HS-5 (cell line): ENCODE measurements at regions not wholly inside any gene's neighbourhood (a gene's known extent, or its start where the extent isn't known, plus 50 kb on each side); places are given as distances from the start of the nearest gene placed in this dataset.
"Not testable (repeated sequence)": the region's sequence is repeated elsewhere in the genome, so short reads cannot be mapped to it uniquely, and the experiment has no call there.

Experiments used
- DNase-seq: peaks from one replicate; pipeline ENCODE4 v3.0.0-alpha.2; 2012; ENCODE audit warnings: low read depth

DNA sequence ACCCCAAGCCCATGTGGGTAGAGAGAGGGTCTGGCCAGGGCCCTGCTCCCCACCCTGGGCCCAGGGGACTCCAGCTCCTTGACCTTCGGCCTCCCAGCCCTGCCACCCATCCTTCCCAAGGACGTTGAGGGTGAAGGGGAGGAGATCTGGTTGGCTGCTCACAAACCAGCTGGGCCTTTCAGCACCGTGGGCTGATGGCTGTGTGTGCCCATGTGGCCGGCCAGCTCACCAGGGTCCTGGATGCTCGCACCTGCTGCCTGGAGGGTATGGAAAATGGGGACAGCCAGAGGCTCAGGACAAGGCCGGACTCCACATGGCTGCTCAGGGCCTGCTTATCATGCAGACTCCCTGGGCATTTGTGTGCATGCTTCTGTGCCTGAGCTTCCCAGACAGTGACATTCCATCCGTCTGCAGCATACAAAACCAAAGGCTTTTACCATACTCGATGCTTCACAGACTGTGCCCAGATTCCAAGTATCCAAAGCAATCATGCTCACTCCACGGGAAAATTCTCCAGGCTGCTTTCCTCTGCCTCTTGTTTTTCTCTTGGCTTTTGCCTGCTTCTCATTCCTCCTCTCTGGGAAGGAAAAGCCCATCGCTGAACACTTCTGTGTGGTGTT, 112.5 kb upstream of the ZNF469 start:
- not testable (repeated sequence) for DNase-seq

DNA sequence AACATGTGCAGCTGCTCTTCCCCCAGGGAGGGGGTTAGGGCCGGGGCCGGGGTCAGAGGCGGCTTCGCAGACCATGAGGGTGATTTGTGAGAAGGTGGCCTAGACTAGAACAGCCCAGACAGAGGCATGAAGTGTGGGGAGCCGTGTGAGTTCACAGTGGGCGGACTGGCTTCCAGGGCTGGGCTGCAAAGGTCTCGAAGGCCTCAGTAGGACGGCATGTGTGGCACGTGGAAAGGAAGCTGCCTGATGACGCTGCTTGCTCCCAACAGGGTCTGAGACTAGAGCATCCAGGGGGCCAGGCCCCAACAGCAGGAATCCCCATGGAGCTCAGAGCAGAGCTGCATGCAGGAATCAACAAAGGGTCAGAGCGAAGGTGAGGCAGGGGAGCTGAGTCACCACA, 111.5 kb upstream of the ZNF469 start:
- not testable (repeated sequence) for DNase-seq

DNA sequence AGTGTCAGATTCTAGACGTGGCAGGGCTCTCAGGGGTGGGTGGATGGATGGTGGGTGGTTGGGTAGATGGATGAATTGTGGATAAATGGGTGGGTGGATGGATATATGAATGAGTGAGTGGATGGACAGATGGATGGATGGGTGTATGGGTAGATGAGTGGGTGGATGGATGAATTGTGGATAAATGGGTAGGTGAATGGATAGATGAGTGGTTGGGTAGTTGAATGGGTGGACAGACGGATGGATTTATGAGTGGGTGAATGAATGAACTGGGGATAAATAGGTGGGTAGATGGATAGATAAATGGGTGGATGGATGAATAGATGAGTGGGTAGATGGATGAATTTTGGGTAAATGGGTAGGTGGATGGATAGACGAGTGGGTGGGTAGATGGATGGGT, 111.0 kb upstream of the ZNF469 start:
- not testable (repeated sequence) for DNase-seq

DNA sequence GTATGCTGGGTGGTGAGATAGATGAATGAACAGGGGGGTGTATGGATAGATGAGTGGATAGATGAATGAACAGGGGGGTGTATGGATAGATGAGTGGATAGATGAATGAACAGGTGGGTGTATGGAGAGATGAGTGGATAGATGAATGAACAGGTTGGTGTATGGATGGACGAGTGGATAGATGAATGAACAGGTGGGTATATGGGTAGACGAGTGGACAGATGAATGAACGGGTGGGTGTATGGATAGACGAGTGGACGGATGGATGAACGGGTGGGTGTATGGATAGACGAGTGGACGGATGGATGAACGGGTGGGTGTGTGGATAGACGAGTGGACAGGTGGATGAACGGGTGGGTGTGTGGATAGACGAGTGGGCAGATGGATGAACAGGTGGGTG, 110.3 kb upstream of the ZNF469 start:
- DNase-seq: not testable (repeated sequence)

DNA sequence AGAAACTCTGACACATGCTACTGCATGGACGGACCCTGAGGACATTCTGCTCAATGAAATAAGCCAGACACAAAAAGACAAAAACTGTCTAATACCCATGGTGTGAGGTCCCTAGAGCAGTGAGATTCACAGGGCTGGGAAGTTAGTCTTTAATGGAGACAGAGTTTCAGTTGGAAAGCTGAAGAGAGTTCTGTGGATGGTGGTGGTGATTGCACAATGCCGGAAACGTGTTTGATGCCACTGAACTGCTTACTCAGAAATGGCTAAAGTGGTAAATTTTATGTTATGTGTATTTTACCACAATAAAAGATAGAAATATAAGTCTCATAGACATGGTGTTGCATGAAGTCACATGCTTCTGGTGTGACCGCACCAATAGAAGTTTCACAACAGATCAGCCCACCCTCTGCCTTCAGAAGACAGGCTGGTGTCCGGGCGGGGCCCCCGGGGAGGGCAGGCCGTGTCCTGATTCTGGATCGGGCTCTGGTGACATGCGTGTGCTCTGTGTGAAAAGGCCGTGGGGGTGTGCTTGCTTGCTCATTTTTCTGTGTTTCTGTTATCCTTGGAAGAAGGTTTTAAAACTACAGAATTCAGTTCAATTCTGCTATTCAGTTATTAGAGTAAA, 108.5 kb upstream of the ZNF469 start:
- DNase-seq: not testable (repeated sequence)

DNA sequence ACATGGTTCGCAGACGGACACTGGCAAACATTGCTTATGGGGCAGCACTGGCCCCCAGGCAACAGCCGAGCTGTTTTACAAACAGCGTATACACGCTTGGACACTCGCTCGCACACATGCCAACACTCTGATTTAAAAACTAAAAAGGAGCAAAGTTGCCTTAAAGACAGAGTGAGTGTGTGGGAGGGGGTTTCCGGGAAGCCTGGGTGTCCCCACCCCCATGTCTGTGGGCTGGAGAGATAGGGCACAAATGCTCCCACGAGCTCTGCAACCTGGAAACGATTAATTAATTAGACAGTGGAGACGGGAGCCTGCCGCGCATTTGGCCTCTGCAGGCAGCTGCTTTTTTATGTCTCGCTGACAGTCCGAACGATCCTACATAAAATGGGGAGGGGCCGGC, 107.9 kb upstream of the ZNF469 start:
- no peak for DNase-seq

DNA sequence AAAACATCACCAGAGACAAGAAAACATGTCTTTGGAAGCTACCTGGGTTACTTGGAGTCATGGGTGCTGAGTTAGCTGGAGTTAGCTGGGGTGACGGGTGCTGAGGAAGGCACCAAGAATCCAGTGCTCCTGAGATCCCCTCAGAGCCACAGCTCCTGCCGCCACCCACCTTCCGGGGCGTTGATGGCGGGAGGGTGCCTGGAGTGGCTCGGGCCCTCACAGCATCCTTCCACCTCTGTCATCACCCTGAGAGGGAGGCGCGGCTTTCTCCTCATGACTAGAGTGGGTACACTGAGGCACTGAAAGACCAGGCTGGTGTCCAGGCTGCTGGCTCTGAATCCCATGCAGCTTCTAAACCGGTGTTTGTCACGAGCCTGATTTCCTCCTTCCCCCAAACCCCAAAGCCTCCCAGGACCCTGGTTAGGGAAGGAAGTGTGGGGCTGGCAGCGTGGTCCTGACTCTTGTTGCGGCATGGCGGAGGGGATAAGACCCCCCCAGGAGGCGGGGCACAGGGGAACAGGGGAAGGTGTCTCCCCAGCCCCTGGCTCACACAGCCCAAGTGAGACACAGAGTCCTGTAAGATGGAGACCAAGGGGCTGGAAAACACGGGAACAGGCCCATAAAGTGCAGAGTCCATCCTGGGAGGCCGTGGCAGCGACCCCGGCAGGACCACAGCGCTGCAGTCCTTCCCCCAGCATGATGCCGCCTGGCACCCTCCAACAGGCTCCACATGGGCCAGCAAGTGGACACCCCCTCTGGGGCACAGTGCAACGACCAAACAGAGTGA, 107.2 kb upstream of the ZNF469 start:
- DNase-seq: not testable (repeated sequence)

DNA sequence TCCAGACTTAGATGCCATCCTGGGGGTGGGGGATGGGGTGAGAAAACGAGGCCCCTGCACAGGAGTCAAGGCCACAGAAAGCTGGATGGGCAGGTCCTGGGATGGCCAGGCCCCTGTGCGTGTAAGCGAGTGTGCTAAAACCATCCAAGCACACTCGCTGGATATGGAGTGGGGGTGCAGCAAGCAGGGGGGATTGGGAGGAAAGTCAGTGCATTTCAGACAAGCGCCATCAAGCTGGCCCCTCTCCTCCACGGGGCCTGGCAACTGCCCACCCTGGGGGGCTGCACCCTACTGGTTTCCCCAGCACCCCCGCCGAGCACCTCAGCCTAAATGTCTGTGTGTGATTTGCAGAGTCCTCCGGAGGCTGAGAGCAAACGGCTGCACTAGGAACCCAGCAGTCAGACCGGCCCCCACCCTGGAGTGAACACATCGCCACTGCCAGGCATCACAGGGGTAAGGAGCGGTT, 106.6 kb upstream of the ZNF469 start:
- DNase-seq: not testable (repeated sequence)

DNA sequence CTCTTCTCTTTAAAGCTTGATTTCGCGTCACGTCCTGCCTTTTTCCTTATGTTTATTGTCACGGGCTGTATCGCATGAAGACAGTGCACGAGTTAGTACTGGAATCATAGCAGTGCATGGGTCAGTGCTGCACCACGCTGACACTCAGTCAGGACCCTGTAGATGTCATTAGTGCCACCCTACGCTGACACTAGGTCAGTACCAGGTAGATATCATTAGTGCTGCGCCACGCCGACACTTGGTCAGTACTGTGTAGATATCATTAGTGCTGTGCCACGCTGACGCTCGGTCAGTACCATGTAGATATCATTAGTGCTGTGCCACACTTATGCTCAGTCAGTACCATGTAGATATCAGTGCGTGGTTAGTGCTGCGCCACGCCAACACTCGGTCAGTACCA, 106.2 kb upstream of the ZNF469 start:
- no peak for DNase-seq

DNA sequence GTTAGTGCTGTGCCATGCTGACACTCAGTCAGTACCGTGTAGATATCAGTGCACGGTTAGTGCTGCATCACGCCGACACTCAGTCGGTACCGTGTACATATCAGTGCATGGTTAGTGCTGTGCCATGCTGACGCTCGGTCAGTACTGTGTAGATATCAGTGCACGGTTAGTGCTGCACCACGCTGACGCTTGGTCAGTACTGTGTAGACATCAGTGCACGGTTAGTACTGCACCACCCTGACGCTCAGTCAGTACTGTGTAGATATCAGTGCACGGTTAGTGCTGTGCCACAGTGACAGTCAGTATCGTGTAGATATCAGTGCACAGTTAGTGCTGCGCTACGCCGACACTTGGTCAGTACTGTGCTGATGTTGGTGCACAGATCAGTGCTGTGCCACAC, 102.8 kb upstream of the ZNF469 start:
- DNase-seq: no peak

DNA sequence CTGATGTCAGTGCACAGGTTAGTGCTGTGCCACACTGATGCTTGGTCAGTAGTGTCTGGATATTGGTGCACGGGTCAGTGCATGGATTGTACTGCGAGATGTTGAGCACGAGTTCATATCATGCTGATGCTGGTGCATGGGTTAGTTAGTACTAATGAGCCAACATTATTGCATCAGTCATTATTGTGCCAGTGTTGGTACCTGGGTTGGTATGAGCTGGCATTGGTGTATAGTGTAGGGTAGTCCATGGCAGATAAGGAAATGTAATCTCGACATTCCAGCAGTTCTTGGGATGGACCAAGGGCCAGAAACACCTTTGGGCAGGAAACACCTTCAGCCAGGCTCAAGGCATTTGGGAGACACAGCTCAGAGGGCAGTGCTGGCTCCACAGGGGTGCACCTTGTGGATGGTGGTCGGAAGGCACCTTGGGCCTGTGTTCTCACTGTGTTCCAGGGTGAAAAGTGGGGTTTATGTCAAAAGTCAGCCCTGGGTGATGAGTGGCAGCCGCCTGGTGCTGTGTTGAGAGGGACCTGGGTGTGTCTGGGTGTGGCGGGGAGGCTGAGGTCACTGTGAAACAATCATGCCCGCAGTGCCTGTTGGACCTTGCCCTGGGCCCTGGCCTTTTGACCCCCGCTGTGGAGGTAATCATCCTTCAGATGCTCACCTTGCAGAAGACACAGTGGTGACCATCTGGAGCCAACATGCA, 100.7 kb upstream of the ZNF469 start:
- DNase-seq: no peak

DNA sequence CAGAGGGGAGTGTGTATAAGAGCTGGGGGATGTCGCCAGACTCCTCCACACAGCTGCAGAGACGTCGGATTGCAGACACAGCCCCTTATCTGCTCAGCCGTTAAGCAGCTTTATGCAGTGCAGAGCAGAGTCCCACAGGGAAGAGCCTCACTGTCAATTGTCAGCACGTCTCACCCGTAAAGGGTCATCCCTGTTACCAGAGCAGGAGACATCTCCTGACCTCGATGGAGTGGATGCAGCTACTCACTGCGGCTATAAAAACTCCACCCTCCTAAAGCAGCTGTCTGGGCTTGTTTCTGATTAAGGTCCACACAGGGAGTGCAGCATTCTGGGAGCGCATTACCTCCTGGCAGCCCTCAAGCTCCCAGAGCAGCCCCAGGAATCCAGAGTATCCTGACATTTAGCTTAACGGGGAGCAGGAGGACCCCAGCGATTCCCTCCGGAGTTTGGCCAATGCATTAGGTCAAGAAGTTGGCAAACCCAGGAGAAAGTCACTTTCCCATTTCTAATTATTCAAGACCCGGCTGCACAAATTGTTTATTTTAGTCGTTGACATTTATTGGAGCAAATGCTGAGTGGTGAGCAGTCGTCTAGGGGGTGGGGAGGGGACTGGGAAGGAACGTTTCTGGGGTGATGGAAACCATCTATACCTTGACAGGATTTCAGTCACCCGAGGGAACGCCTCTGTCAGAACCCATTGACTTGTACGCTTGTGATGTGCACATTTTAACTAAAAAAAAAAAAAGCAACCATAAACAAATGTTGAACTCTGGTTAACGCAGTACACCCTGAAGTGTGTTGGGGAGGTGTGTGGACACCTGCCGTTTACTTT, 100.0 kb upstream of the ZNF469 start:
- no peak for DNase-seq

DNA sequence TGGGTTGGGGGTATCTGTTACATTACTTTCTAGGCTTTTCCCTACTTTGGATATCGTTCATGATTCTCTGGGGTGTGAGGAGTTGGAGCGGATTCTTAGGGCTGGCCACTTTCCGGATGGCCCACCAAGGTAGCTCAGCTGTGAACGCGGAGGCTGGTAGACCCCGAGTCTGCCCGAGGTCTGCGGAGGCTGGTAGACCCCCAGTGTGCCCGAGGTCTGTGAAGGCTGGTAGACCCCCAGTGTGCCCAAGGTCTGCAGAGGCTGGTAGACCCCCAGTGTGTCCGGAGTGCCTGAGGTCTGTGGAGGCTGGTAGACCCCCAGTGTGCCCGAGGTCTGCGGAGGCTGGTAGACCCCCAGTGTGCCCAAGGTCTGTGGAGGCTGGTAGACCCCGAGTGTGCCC, 99.2 kb upstream of the ZNF469 start:
- DNase-seq: no peak

DNA sequence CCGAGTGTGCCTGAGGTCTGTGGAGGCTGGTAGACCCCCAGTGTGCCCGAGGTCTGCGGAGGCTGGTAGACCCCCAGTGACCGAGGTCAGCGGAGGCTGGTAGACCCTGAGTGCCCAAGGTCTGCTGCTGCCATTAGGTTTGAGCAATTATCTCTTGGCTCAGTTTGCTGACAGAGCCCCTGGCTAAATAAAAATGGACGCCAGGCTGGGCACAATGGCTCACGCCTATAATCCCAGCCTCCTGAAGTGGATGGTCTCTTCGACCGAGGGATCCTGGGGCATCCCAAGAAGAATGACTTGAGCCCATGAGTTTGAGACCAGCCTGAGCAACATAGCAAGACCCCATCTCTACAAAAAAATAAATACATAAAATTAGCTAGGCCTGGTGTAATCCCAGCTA, 98.7 kb upstream of the ZNF469 start:
- no peak for DNase-seq

DNA sequence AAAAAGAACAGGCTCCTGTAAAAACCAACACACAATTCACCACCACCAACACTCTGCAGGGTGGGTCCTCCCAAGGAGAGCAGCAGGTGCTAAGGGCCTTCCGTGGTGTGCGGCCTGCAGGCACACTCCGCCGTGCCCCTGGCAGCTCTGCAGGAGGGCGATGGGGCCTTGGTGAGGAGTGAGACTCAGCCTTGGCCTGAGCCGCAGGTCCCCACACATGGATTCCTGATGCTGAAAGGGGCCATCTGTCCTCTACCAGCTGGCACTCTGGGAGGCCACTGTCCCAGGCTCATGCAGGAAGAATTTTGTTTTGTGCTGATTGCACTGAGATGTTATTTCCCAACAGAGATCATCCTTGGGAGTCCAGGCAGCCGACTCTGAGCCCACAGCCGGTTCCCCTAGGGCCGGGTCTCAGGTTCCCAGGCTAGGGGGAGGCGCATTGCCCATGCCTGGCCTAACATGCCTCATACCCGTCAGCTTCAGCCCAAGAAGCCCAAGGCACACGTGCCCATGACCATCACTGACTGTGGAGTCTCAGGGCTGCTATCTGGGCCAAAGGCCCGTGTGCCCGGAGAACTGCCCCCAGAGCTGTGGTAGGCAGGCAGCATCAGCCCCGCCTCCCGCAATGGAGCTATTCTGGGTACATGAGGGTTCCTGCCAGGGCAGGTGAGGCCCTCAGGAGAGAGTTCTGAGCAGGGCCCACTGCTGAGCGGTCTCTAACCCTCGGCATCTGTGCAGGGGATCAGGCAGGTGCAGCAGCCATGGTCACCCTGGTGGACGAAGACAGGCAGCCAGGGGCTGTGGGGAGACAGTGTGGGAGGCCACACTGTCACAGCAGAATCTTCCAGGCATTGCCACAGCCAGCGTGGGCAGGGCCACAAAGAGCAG, 97.9 kb upstream of the ZNF469 start:
- DNase-seq: no peak

DNA sequence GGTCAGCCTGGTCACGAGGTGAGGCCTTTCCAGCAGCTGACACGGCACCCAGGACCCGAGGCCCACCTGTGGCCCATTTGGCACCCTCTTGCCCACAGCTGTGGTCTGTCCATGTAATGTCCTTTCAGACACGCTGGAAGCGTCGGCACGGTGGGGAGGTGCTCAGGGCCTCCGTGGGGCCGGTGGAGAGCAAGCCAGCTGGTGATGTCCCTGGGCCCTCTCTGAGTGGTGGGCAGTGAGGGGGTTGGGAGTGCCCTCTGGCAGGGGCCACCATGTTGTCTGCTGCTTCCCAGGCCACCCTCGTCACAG, 97.3 kb upstream of the ZNF469 start:
- no peak for DNase-seq

DNA sequence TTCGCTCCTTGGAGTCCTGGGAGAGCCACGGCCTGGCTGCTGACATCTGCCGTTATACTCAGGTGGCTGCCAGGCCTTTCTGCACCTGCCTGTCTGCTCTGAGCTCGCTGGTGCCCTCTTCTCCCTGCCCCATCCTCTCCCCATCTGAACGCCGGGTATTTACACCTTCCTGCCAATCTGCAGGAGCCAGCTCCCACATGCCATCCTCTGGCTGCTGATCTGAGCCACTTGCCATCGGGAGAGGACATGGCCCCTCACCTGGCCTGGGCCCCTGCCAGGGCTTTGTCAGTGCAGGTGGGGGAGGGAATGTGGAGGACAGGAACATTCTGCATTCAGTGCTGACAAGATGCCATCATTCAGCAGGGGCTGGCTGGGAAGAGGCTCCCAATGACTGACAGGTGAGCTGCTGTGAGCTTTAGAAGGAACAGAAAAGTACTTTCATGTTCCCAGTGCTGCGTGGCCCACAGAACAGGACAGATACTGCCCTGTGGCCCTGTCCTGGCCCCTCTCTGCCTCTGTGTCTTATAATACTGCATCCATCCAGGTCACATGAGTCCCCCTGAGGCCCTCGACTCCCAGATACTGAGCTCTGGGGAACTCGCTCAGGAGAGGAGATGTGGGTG, 96.3 kb upstream of the ZNF469 start:
- no peak for DNase-seq

DNA sequence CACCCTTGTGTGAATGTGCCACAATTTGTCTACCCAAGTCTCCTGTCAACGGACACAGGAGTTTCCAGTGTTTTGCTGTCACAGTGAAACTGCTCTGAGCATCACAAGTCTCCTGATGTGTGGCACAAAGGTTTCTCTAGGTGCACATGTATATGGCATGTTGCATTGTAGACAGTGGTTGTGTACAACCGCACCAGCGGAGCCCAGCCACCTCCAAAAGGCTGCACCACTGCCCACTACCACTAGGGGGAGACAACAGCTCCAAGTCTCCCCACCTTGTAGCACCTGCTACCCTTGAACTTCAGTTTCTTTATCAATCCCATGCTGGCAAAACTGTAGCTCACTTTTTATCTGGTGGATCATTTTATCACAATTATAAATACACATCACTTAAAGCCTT, 95.5 kb upstream of the ZNF469 start:
- DNase-seq: no peak

DNA sequence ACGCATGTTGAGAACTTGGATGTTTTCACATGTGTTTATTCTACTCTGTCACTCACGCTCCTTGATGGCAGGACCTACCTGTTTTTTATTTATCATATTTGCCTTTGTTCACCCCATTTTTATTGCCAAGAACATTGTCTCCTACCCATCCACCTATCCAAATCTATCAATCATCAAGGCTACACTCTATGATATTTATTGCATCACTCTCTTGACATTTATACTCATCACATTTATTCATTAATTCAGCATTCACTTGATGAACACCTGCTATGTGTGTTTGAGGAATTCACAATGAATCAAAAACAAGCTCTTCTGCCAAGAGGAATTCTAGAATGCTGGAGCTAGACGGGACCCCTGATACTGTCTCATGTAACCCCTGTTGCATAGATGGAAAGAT, 94.5 kb upstream of the ZNF469 start:
- DNase-seq: no peak

DNA sequence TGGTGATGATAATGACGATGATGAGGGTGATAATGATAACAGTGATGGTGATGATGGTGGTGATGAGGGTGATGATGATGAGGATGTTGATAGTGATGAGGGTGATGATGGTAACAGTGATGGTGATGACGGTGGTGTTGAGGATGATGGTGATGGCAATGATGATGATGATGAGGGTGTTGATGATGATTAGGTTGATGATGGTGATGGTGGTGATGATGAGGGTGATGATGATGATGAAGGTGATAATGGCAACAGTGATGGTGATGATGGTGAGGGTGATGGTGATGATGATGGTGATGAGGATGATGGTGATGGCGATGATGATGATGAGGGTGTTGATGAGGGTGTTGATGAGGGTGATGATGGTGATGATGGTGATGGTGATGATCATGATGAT, 93.8 kb upstream of the ZNF469 start:
- no peak for DNase-seq
